Mesenchymal stem cell (in vitro differentiated cells and primary cell): ENCODE measurements at regions not wholly inside any gene's neighbourhood (a gene's known extent, or its start where the extent isn't known, plus 50 kb on each side); places are given as distances from the start of the nearest gene placed in this dataset.
"Not testable (repeated sequence)": the region's sequence is repeated elsewhere in the genome, so short reads cannot be mapped to it uniquely, and the experiment has no call there.

ENCODE experiments used
- DNase-seq: peaks from one replicate; pipeline ENCODE4 v3.0.0-alpha.2; 2013
- H2AFZ ChIP-seq: one replicate; pipeline ENCODE4 v1.6.1; 2013; ENCODE audit warnings: low read depth, mild to moderate bottlenecking, control low read depth, inconsistent platforms, low read length, moderate library complexity
- H2AK5ac ChIP-seq: 2 replicates; pipeline ENCODE4 v1.6.1; 2013; ENCODE audit warnings: low read length, moderate library complexity, mild to moderate bottlenecking, inconsistent platforms; ENCODE audit not compliant: severe bottlenecking
- H2BK120ac ChIP-seq: one replicate; pipeline ENCODE4 v1.6.1; 2013; ENCODE audit warnings: low read depth, mild to moderate bottlenecking, inconsistent platforms, low read length, moderate library complexity
- H2BK12ac ChIP-seq, 2 experiments: one replicate each; pipeline ENCODE4 v1.6.1; 2013; ENCODE audit warnings: inconsistent platforms in 2 of 2, low read length in 2 of 2, mild to moderate bottlenecking in 2 of 2, moderate library complexity in 2 of 2, control low read depth in 1 of 2
- H2BK15ac ChIP-seq: one replicate; pipeline ENCODE4 v1.6.1; 2013; ENCODE audit warnings: mild to moderate bottlenecking, low read depth, inconsistent platforms; ENCODE audit not compliant: poor library complexity, severe bottlenecking
- H2BK5ac ChIP-seq: 2 replicates; pipeline ENCODE4 v1.6.1; 2013; ENCODE audit warnings: low read depth, mild to moderate bottlenecking, low read length, control low read depth, inconsistent platforms; ENCODE audit not compliant: poor library complexity, severe bottlenecking
- H3K14ac ChIP-seq, 2 experiments: one replicate each; pipeline ENCODE4 v1.6.1; 2013; ENCODE audit warnings: inconsistent platforms in 2 of 2, low read length in 2 of 2, control low read depth in 1 of 2, mild to moderate bottlenecking in 1 of 2, moderate library complexity in 1 of 2
- H3K18ac ChIP-seq, 2 experiments: one replicate each; pipeline ENCODE4 v1.6.1; 2013; ENCODE audit warnings: inconsistent platforms in 2 of 2, low read length in 2 of 2, control low read depth in 1 of 2, low read depth in 1 of 2, mild to moderate bottlenecking in 1 of 2
- H3K23ac ChIP-seq, 2 experiments: one replicate each; pipeline ENCODE4 v1.6.1; 2013; ENCODE audit warnings: inconsistent platforms in 2 of 2, low read length in 2 of 2, mild to moderate bottlenecking in 2 of 2, moderate library complexity in 2 of 2, control low read depth in 1 of 2
- H3K27ac ChIP-seq: 2 replicates; pipeline ENCODE4 v1.5.1; 2013; ENCODE audit warnings: mild to moderate bottlenecking, moderate library complexity, low read length, control low read depth, inconsistent platforms; ENCODE audit not compliant: poor library complexity, severe bottlenecking
- H3K27me3 ChIP-seq, 2 experiments: 2 replicates each; pipeline versions ENCODE4 v1.6.1 to v1.7.0; 2013; ENCODE audit warnings: low read length in 2 of 2, mild to moderate bottlenecking in 2 of 2, moderate library complexity in 2 of 2, control low read depth in 1 of 2, inconsistent platforms in 1 of 2; ENCODE audit not compliant: control insufficient read depth in 1 of 2, insufficient read depth in 1 of 2
- H3K36me3 ChIP-seq, 2 experiments: 2 replicates each; pipeline versions ENCODE4 v1.6.1 to v1.7.0; 2013; ENCODE audit warnings: low read length in 2 of 2, control low read depth in 1 of 2, inconsistent platforms in 1 of 2, low read depth in 1 of 2, mild to moderate bottlenecking in 1 of 2; ENCODE audit not compliant: insufficient read depth in 2 of 2, control insufficient read depth in 1 of 2
- H3K4ac ChIP-seq, 2 experiments: one replicate each; pipeline ENCODE4 v1.6.1; 2013; ENCODE audit warnings: inconsistent platforms in 2 of 2, low read length in 2 of 2, mild to moderate bottlenecking in 2 of 2, moderate library complexity in 2 of 2, control low read depth in 1 of 2, low read depth in 1 of 2
- H3K4me1 ChIP-seq: 2 replicates; pipeline ENCODE4 v1.6.1; 2013; ENCODE audit warnings: low read depth, low read length, control low read depth; ENCODE audit not compliant: control insufficient read depth, insufficient read depth
- H3K4me2 ChIP-seq: 2 replicates; pipeline ENCODE4 v1.6.1; 2013; ENCODE audit warnings: low read length, mild to moderate bottlenecking, inconsistent platforms; ENCODE audit not compliant: poor library complexity, severe bottlenecking
- H3K4me3 ChIP-seq, 2 experiments: 2 replicates each; pipeline versions ENCODE4 v1.5.1 to v1.7.0; 2013; ENCODE audit warnings: low read length in 2 of 2, mild to moderate bottlenecking in 2 of 2, control low read depth in 1 of 2, low read depth in 1 of 2; ENCODE audit not compliant: insufficient read depth in 1 of 2
- H3K79me1 ChIP-seq: replicated peaks from 2 replicates; pipeline ENCODE4 v1.6.1; 2013; ENCODE audit warnings: mild to moderate bottlenecking, control low read depth, low read length, inconsistent platforms; ENCODE audit not compliant: poor library complexity, severe bottlenecking
- H3K9ac ChIP-seq: 2 replicates; pipeline ENCODE4 v1.7.0; 2013; ENCODE audit warnings: mild to moderate bottlenecking, low read length, moderate library complexity
- H3K9me3 ChIP-seq: 2 replicates; pipeline ENCODE4 v1.7.0; 2013; ENCODE audit warnings: mild to moderate bottlenecking, low read length; ENCODE audit not compliant: control insufficient read depth
- H4K8ac ChIP-seq: one replicate; pipeline ENCODE4 v1.6.1; 2013; ENCODE audit warnings: inconsistent platforms, mild to moderate bottlenecking, low read length, moderate library complexity
- H4K91ac ChIP-seq: one replicate; pipeline ENCODE4 v1.6.1; 2013; ENCODE audit warnings: mild to moderate bottlenecking, low read length, inconsistent platforms
- WGBS: methylation state at CpG from one replicate; pipeline ENCODE4 v1.1.7; 2013; ENCODE audit warnings: mixed read lengths; 5-methylcytosine and 5-hydroxymethylcytosine counted together

DNA sequence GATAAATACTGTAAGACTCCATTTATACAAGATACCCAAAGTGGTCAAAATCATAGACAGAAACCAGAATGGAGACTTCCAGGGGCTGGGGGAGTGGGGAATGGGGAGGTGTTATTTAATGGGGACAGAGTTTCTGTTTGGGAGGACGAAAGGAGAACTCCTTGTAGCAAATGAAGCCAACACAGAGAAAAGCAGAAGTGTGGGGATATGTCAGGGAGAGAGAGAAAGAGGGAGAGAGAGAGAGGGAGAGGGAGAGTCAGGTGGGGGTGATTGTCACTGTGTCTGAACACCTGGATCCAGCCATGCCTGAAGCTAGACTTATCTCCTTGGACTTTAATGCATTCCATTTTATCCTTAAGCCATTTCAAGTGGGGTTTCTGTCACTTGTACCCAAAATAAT is 234.7 kb downstream of the BCL11B start:
- H3K79me1 ChIP-seq, H3K23ac ChIP-seq, H3K4me2 ChIP-seq, H3K4ac ChIP-seq, H2AFZ ChIP-seq, H3K27me3 ChIP-seq, DNase-seq, H4K8ac ChIP-seq, H2BK12ac ChIP-seq, H2BK120ac ChIP-seq, H3K36me3 ChIP-seq, H3K4me1 ChIP-seq, H3K27ac ChIP-seq, H3K4me3 ChIP-seq, H2AK5ac ChIP-seq, H4K91ac ChIP-seq, H2BK5ac ChIP-seq, H3K18ac ChIP-seq, H3K9me3 ChIP-seq, H3K14ac ChIP-seq, H3K9ac ChIP-seq, H2BK15ac ChIP-seq: not testable (repeated sequence)
- 54% methylated on average over 1 of the region's 1 CpG for WGBS

DNA sequence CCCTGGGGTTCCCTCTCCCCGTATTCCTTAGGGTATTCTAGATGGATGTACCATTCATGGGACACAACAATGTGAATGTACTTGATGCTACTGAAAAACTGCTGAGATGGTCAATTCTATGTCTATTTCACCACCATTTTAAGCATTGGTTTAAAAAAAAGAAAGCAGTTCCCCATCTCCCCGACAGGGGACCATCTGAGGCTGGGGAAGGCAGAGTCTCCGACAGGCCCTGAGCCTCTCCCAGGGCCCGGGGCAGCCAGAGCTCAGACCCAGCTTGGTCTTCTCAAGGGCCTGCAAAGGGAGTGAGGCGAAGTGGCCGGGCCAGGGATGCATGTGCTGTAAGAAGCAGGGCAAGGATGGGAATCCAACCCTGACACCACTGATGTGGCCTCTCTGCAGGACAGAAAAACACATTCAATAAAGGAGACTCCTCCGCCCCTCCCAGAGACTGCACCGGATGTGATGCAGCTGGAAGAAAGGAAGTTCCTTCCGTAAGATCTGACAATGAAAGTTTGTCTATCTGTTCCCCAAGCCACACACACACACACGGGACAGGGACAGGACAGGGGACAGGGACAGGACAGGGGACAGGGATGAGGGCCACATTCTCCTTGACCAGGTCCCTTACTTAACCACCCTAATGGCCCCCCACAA is 234.1 kb downstream of the BCL11B start:
- H2BK120ac ChIP-seq = no peak overlapping the region
- H3K36me3 ChIP-seq = no peaks in the 10 kb centered on the region
- H2BK5ac ChIP-seq = no peak overlapping the region
- H4K8ac ChIP-seq = no peak overlapping the region
- H3K4me2 ChIP-seq = no peak overlapping the region
- H3K14ac ChIP-seq = no peak overlapping the region
- H3K18ac ChIP-seq = no peak overlapping the region
- WGBS = 97% methylated on average over 5 of the region's 10 CpGs
- H3K23ac ChIP-seq = no peak overlapping the region
- no peak overlapping the region for H2AK5ac ChIP-seq
- no peak overlapping the region for H3K27ac ChIP-seq
- H3K27me3 ChIP-seq = peaks cover 0 to 3% of the 10 kb centered on the region in 2 experiments
- H2AFZ ChIP-seq = no peak overlapping the region
- no peak overlapping the region for H3K4ac ChIP-seq
- H3K9ac ChIP-seq = no peak overlapping the region
- H4K91ac ChIP-seq = no peak overlapping the region
- H2BK15ac ChIP-seq = no peak overlapping the region
- H3K4me3 ChIP-seq = no peak overlapping the region
- H3K79me1 ChIP-seq = no peaks in the 10 kb centered on the region
- H2BK12ac ChIP-seq = no peak overlapping the region
- no peaks in the 10 kb centered on the region for H3K4me1 ChIP-seq
- H3K9me3 ChIP-seq = no peaks in the 10 kb centered on the region
- DNase-seq = no peak

DNA sequence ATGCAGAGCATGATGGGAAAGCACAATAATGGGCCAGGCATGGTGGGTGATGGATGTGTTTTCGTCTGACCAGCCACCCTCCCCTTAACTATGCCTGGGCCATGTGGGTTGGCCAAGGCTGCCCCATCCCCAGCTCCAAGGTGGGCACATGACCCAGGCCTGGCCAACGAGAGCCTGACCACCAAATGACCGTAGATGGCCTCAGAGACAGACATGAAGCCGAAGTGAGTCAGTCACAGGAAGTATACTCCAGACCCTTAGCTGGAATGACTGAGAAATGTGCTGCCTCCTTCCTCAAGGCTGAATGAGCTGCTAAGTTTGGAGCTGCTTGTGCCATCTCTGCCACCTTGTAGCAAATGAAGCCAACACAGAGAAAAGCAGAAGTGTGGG is 233.6 kb downstream of the BCL11B start:
- Histone ChIP-seq H2AFZ (no peak overlapping the region), H3K27ac (no peak overlapping the region), H3K23ac (no peak overlapping the region), H3K36me3 (no peaks in the 10 kb centered on the region), H2BK15ac (no peak overlapping the region), H4K8ac (no peak overlapping the region), H3K18ac (no peak overlapping the region), H3K79me1 (no peaks in the 10 kb centered on the region), H2BK5ac (no peak overlapping the region), H4K91ac (no peak overlapping the region), H3K4me1 (no peaks in the 10 kb centered on the region), H3K9ac (no peak overlapping the region), H3K27me3 (peaks cover 0 to 5% of the 10 kb centered on the region in 2 experiments), H2BK12ac (no peak overlapping the region), H3K9me3 (no peaks in the 10 kb centered on the region), H2AK5ac (no peak overlapping the region), H3K4ac (no peak overlapping the region), H2BK120ac (no peak overlapping the region), H3K4me2 (no peak overlapping the region), H3K14ac (no peak overlapping the region), H3K4me3 (no peak overlapping the region)
- DNase-seq = no peak
- WGBS = 29% methylated on average over 4 of the region's 4 CpGs

DNA sequence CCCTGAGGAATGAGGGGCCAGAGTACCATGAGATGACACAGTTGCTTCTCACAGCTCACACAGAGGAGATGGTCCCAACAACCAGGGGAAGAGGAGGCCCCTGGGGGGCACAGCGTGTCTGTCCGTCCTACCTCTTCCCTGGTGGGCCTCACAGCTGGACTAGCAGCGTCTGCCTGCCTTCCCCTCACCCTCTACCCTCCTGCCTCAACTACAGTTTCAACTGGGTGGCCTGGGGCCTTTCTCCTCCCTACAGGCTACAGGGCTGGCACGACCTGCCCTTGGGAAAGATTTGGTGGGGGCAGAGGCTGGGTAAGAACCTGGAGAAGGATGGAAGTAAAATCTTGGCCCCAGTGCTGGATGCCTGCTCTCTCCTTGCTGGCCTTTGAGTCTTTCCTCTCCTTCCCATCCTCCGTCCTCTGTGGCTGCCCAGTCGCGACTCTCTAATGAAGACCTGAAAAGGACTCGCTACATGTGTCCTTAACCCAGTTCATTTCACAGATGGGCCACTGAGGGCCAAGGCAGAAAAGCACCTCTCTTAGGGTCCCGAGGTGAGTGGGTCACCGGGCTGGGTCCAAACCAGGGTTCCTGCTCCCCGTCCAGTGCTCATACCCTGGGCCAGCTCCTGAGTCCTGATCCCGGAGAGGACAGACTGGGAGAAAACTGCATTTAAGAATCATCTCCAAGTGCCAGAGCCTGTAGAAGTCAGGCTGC is 232.5 kb downstream of the BCL11B start:
- Histone ChIP-seq H4K91ac (no peak overlapping the region), H2AFZ (no peak overlapping the region), H3K27ac (no peak overlapping the region), H3K4me3 (no peak overlapping the region), H3K18ac (no peak overlapping the region), H2BK15ac (no peak overlapping the region), H3K9ac (no peak overlapping the region), H2AK5ac (no peak overlapping the region), H2BK12ac (no peak overlapping the region), H3K4ac (no peak overlapping the region), H4K8ac (no peak overlapping the region), H3K4me1 (no peaks in the 10 kb centered on the region), H3K79me1 (no peaks in the 10 kb centered on the region), H2BK120ac (no peak overlapping the region), H3K27me3 (peaks cover 0 to 5% of the 10 kb centered on the region in 2 experiments), H3K14ac (no peak overlapping the region), H3K4me2 (no peak overlapping the region), H3K36me3 (no peaks in the 10 kb centered on the region), H2BK5ac (no peak overlapping the region), H3K23ac (no peak overlapping the region), H3K9me3 (no peaks in the 10 kb centered on the region)
- no peak for DNase-seq
- WGBS = 87% methylated on average over 10 of the region's 12 CpGs
